ENCODE measurements at regions not wholly inside any gene's neighbourhood (a gene's known extent, or its start where the extent isn't known, plus 50 kb on each side); places are given as distances from the start of the nearest gene placed in this dataset.
A peak's percentile ranks its signal among the peaks of the same experiment; 100 is the strongest.

GRCh38 chr13:47508527-47509228 lies 492.4 kb downstream of the SUCLA2 start:
- Histone ChIP-seq H3K9me3 (ENCODE audit: control insufficient read depth, low read depth, low read length) (no peaks in the 10 kb centered on the region), H3K36me3 (ENCODE audit: control insufficient read depth in 2 of 2, extremely low read depth in 1 of 2, insufficient read depth in 2 of 2, low read length in 2 of 2) (no peaks in the 10 kb centered on the region), H3K4me1 (ENCODE audit: control insufficient read depth, extremely low read depth, insufficient read depth, low read length) (peaks cover 6% of the 10 kb centered on the region), H3K4me3 (ENCODE audit: control insufficient read depth in 2 of 3, extremely low read depth in 1 of 3, insufficient read depth in 2 of 3, low read depth in 1 of 3, low read length in 3 of 3) (no peak overlapping the region), H3K4me2 (ENCODE audit: control insufficient read depth, extremely low read depth, insufficient read depth, low read depth, low read length) (peak overlapping the region; percentile 47), H3K9me1 (ENCODE audit: control insufficient read depth, extremely low read depth, insufficient read depth, low read length) (no peaks in the 10 kb centered on the region), H4K20me1 (ENCODE audit: control insufficient read depth, extremely low read depth, insufficient read depth, low read length) (no peaks in the 10 kb centered on the region), H3K27ac (ENCODE audit: control insufficient read depth, insufficient read depth, low read length) (no peak overlapping the region), H3K9ac (ENCODE audit: control insufficient read depth, extremely low read depth, insufficient read depth, low read length) (no peak overlapping the region), H2AFZ (ENCODE audit: control insufficient read depth, low read length) (peak overlapping the region; percentile 21), H3K27me3 (ENCODE audit: control insufficient read depth, extremely low read depth, insufficient read depth, low read length) (no peaks in the 10 kb centered on the region), H3K79me2 (ENCODE audit: control insufficient read depth, insufficient read depth, low read length) (no peaks in the 10 kb centered on the region)
- FAIRE-seq (peak; percentile 52), DNase-seq (ENCODE audit: low read depth, low spot score) (no peak)
- TF ChIP-seq EZH2 (IDR thresholded peaks at IDR 0.05; ENCODE audit: low read length) = no peak
- no peak for TF ChIP-seq CTCF (optimal IDR thresholded peaks at IDR 0.05 in 1 of 3, IDR thresholded peaks at IDR 0.05 in 1 of 3, conservative IDR thresholded peaks at IDR 0.05 in 1 of 3; ENCODE audit: extremely low read depth in 1 of 3, insufficient read depth in 2 of 3, low read length in 3 of 3)
- dilution Hi-C loops (cut with MboI; ENCODE audit: extremely low pct_ligation_motif_present, low sequenced_read_pairs) = no loop called here

- FAIRE-seq = no peak
- Histone ChIP-seq H3K9ac (ENCODE audit: control insufficient read depth, extremely low read depth, insufficient read depth, low read length) (no peak overlapping the region), H3K27me3 (ENCODE audit: control insufficient read depth, extremely low read depth, insufficient read depth, low read length) (no peaks in the 10 kb centered on the region), H3K4me2 (ENCODE audit: control insufficient read depth, extremely low read depth, insufficient read depth, low read depth, low read length) (no peak overlapping the region), H3K79me2 (ENCODE audit: control insufficient read depth, insufficient read depth, low read length) (no peaks in the 10 kb centered on the region), H3K36me3 (ENCODE audit: control insufficient read depth in 2 of 2, extremely low read depth in 1 of 2, insufficient read depth in 2 of 2, low read length in 2 of 2) (no peaks in the 10 kb centered on the region), H4K20me1 (ENCODE audit: control insufficient read depth, extremely low read depth, insufficient read depth, low read length) (no peaks in the 10 kb centered on the region), H3K9me1 (ENCODE audit: control insufficient read depth, extremely low read depth, insufficient read depth, low read length) (no peaks in the 10 kb centered on the region), H3K27ac (ENCODE audit: control insufficient read depth, insufficient read depth, low read length) (no peak overlapping the region), H3K4me3 (ENCODE audit: control insufficient read depth in 2 of 3, extremely low read depth in 1 of 3, insufficient read depth in 2 of 3, low read depth in 1 of 3, low read length in 3 of 3) (no peak overlapping the region), H2AFZ (ENCODE audit: control insufficient read depth, low read length) (no peak overlapping the region), H3K9me3 (ENCODE audit: control insufficient read depth, low read depth, low read length) (no peaks in the 10 kb centered on the region), H3K4me1 (ENCODE audit: control insufficient read depth, extremely low read depth, insufficient read depth, low read length) (peaks cover 8% of the 10 kb centered on the region)
- TF ChIP-seq EZH2 (IDR thresholded peaks at IDR 0.05; ENCODE audit: low read length) = no peak
- no peak for DNase-seq (ENCODE audit: low read depth, low spot score)
- dilution Hi-C loops (cut with MboI; ENCODE audit: extremely low pct_ligation_motif_present, low sequenced_read_pairs) = no loop called here
Observed at GRCh38 chr13:47503475-47503874, 497.6 kb downstream of the SUCLA2 start.

GRCh38 chr13:47502166-47502565 lies 498.9 kb downstream of the SUCLA2 start:
- Histone ChIP-seq H3K9me1 (ENCODE audit: control insufficient read depth, extremely low read depth, insufficient read depth, low read length) (no peaks in the 10 kb centered on the region), H3K9me3 (ENCODE audit: control insufficient read depth, low read depth, low read length) (no peaks in the 10 kb centered on the region), H3K79me2 (ENCODE audit: control insufficient read depth, insufficient read depth, low read length) (no peaks in the 10 kb centered on the region), H3K9ac (ENCODE audit: control insufficient read depth, extremely low read depth, insufficient read depth, low read length) (no peak overlapping the region), H3K4me3 (ENCODE audit: control insufficient read depth in 2 of 3, extremely low read depth in 1 of 3, insufficient read depth in 2 of 3, low read depth in 1 of 3, low read length in 3 of 3) (no peak overlapping the region), H3K4me2 (ENCODE audit: control insufficient read depth, extremely low read depth, insufficient read depth, low read depth, low read length) (no peak overlapping the region), H3K27me3 (ENCODE audit: control insufficient read depth, extremely low read depth, insufficient read depth, low read length) (no peaks in the 10 kb centered on the region), H3K27ac (ENCODE audit: control insufficient read depth, insufficient read depth, low read length) (no peak overlapping the region), H3K4me1 (ENCODE audit: control insufficient read depth, extremely low read depth, insufficient read depth, low read length) (peaks cover 7% of the 10 kb centered on the region), H2AFZ (ENCODE audit: control insufficient read depth, low read length) (no peak overlapping the region), H4K20me1 (ENCODE audit: control insufficient read depth, extremely low read depth, insufficient read depth, low read length) (no peaks in the 10 kb centered on the region), H3K36me3 (ENCODE audit: control insufficient read depth in 2 of 2, extremely low read depth in 1 of 2, insufficient read depth in 2 of 2, low read length in 2 of 2) (no peaks in the 10 kb centered on the region)
- dilution Hi-C loops (cut with MboI; ENCODE audit: extremely low pct_ligation_motif_present, low sequenced_read_pairs) = no loop called here
- no peak for TF ChIP-seq CTCF (optimal IDR thresholded peaks at IDR 0.05 in 1 of 3, IDR thresholded peaks at IDR 0.05 in 1 of 3, conservative IDR thresholded peaks at IDR 0.05 in 1 of 3; ENCODE audit: extremely low read depth in 1 of 3, insufficient read depth in 2 of 3, low read length in 3 of 3)
- TF ChIP-seq EZH2 (IDR thresholded peaks at IDR 0.05; ENCODE audit: low read length) = no peak
- FAIRE-seq (no peak), DNase-seq (ENCODE audit: low read depth, low spot score) (no peak)
